HG03095 (cell line): ENCODE measurements at regions not wholly inside any gene's neighbourhood (a gene's known extent, or its start where the extent isn't known, plus 50 kb on each side); places are given as distances from the start of the nearest gene placed in this dataset.
"Not testable (repeated sequence)": the region's sequence is repeated elsewhere in the genome, so short reads cannot be mapped to it uniquely, and the experiment has no call there.

Source experiments
- ATAC-seq: cut with Tn5 transposase; IDR thresholded peaks from one replicate; pipeline ENCODE4 v1.9.1; 2021; ENCODE audit warnings: moderate library complexity; ENCODE audit not compliant: unreplicated experiment

GRCh38 chr4:100657187-100657586 lies 139.4 kb upstream of the EMCN start:
- ATAC-seq = no peak

- no peak for ATAC-seq
Observed at GRCh38 chr4:100651499-100652175, 133.8 kb upstream of the EMCN start.

- no peak for ATAC-seq
Observed at GRCh38 chr4:100649417-100649816, 131.6 kb upstream of the EMCN start.

GRCh38 chr4:100644150-100644549 lies 126.3 kb upstream of the EMCN start:
- ATAC-seq = no peak

- ATAC-seq = no peak
Observed at GRCh38 chr4:100641336-100641735, 123.5 kb upstream of the EMCN start.

- ATAC-seq = no peak
Observed at GRCh38 chr4:100635899-100636298, 118.1 kb upstream of the EMCN start.

GRCh38 chr4:100633269-100633668 lies 115.4 kb upstream of the EMCN start:
- no peak for ATAC-seq

GRCh38 chr4:100632163-100632562 lies 114.3 kb upstream of the EMCN start:
- no peak for ATAC-seq

GRCh38 chr4:100631281-100631968 lies 113.6 kb upstream of the EMCN start:
- ATAC-seq = no peak

- no peak for ATAC-seq
Observed at GRCh38 chr4:100630341-100630740, 112.5 kb upstream of the EMCN start.

GRCh38 chr4:100609810-100610209 lies 92.0 kb upstream of the EMCN start:
- no peak for ATAC-seq

GRCh38 chr4:100608651-100609050 lies 90.8 kb upstream of the EMCN start:
- not testable (repeated sequence) for ATAC-seq

GRCh38 chr4:100605144-100605543 lies 87.3 kb upstream of the EMCN start:
- no peak for ATAC-seq

- no peak for ATAC-seq
Observed at GRCh38 chr4:100593935-100594334, 76.1 kb upstream of the EMCN start.

GRCh38 chr4:100591161-100591876 lies 73.5 kb upstream of the EMCN start:
- ATAC-seq = no peak

- ATAC-seq = no peak
Observed at GRCh38 chr4:100590325-100590724, 72.5 kb upstream of the EMCN start.

- no peak for ATAC-seq
Observed at GRCh38 chr4:100588076-100588475, 70.3 kb upstream of the EMCN start.

GRCh38 chr4:100582146-100582545 lies 64.3 kb upstream of the EMCN start:
- ATAC-seq = no peak

- ATAC-seq = no peak
Observed at GRCh38 chr4:100581337-100581736, 63.5 kb upstream of the EMCN start.

GRCh38 chr4:100576570-100576969 lies 58.7 kb upstream of the EMCN start:
- ATAC-seq = no peak

- no peak for ATAC-seq
Observed at GRCh38 chr4:100574607-100575006, 56.8 kb upstream of the EMCN start.

GRCh38 chr4:100569196-100569595 lies 51.4 kb upstream of the EMCN start:
- peak; percentile 58 for ATAC-seq
